Loucy (cell line): ENCODE measurements at regions not wholly inside any gene's neighbourhood (a gene's known extent, or its start where the extent isn't known, plus 50 kb on each side); places are given as distances from the start of the nearest gene placed in this dataset.

ENCODE experiments used
- H2AFZ ChIP-seq: fragments of 200-600 bp; sonication (generic); 2 replicates; pipeline ENCODE4 v1.6.0; 2016; ENCODE audit warnings: antibody characterized with exemption, mild to moderate bottlenecking, low read length, moderate library complexity
- H3F3A ChIP-seq: fragments of 200-600 bp; 2 replicates; pipeline ENCODE4 v1.6.0; 2016; ENCODE audit warnings: antibody characterized with exemption, low read depth, mild to moderate bottlenecking
- H3K27me3 ChIP-seq: fragments of 200-600 bp; sonication (generic); 2 replicates; pipeline ENCODE4 v1.6.1; 2014; ENCODE audit warnings: low read length, mild to moderate bottlenecking; ENCODE audit not compliant: insufficient read depth, poor library complexity, severe bottlenecking
- H3K36me3 ChIP-seq: fragments of 200-600 bp; sonication (generic); 2 replicates; pipeline ENCODE4 v1.6.1; 2016; ENCODE audit warnings: low read length; ENCODE audit not compliant: insufficient read depth
- H3K4me1 ChIP-seq: fragments of 200-600 bp; sonication (generic); 2 replicates; pipeline ENCODE4 v1.5.1; 2014; ENCODE audit warnings: low read length, mild to moderate bottlenecking; ENCODE audit not compliant: insufficient read depth, poor library complexity, severe bottlenecking
- H3K4me2 ChIP-seq: fragments of 200-600 bp; sonication (generic); 2 replicates; pipeline ENCODE4 v1.6.0; 2014; ENCODE audit warnings: antibody characterized with exemption, low read length, low read depth, mild to moderate bottlenecking; ENCODE audit not compliant: poor library complexity, severe bottlenecking
- H3K4me3 ChIP-seq: fragments of 200-600 bp; sonication (generic); 2 replicates; pipeline ENCODE4 v1.5.1; 2014; ENCODE audit warnings: low read length, mild to moderate bottlenecking, mixed read lengths; ENCODE audit not compliant: poor library complexity, severe bottlenecking
- H3K79me2 ChIP-seq: fragments of 200-600 bp; sonication (generic); 2 replicates; pipeline ENCODE4 v1.6.1; 2014; ENCODE audit warnings: low read length; ENCODE audit not compliant: insufficient read depth
- H3K9ac ChIP-seq: fragments of 200-600 bp; sonication (generic); 2 replicates; pipeline ENCODE4 v1.6.0; 2014; ENCODE audit warnings: mild to moderate bottlenecking, low read depth, low read length, moderate library complexity; ENCODE audit not compliant: poor library complexity, severe bottlenecking
- H3K9me2 ChIP-seq: fragments of 200-600 bp; sonication (generic); replicated peaks from 2 replicates; pipeline ENCODE4 v1.6.1; 2016; ENCODE audit warnings: low read depth, low read length, mixed read lengths
- H3K9me3 ChIP-seq: fragments of 200-600 bp; sonication (generic); 2 replicates; pipeline ENCODE4 v1.6.1; 2014; ENCODE audit warnings: mild to moderate bottlenecking, antibody characterized with exemption, low read length, low read depth; ENCODE audit not compliant: insufficient read depth
- H4K20me1 ChIP-seq: fragments of 200-600 bp; sonication (generic); 2 replicates; pipeline ENCODE4 v1.6.0; 2014; ENCODE audit warnings: antibody characterized with exemption, low read length, mild to moderate bottlenecking; ENCODE audit not compliant: insufficient read depth, poor library complexity, severe bottlenecking
- CTCF ChIP-seq: fragments of 200-600 bp; sonication (generic); conservative IDR thresholded peaks from 2 replicates; pipeline ENCODE4 v1.5.1; 2014; ENCODE audit warnings: mild to moderate bottlenecking, antibody characterized with exemption, low read length
- EZH2phosphoT487 ChIP-seq: fragments of 200-600 bp; IDR thresholded peaks from 2 replicates; pipeline ENCODE4 v1.6.1; 2018; ENCODE audit warnings: antibody characterized with exemption, mild to moderate bottlenecking, moderate library complexity, borderline replicate concordance

- no peaks in the 10 kb centered on the region for H4K20me1 ChIP-seq
- no peaks in the 10 kb centered on the region for H3K9me2 ChIP-seq
- H3F3A ChIP-seq = no peaks in the 10 kb centered on the region
- H3K4me3 ChIP-seq = no peak overlapping the region
- no peaks in the 10 kb centered on the region for H3K79me2 ChIP-seq
- H3K4me1 ChIP-seq = no peaks in the 10 kb centered on the region
- no peak overlapping the region for H2AFZ ChIP-seq
- no peaks in the 10 kb centered on the region for H3K9me3 ChIP-seq
- no peak overlapping the region for H3K4me2 ChIP-seq
- no peaks in the 10 kb centered on the region for H3K36me3 ChIP-seq
- H3K9ac ChIP-seq = no peak overlapping the region
- no peaks in the 10 kb centered on the region for H3K27me3 ChIP-seq
- no peak for TF ChIP-seq CTCF
- no peak for TF ChIP-seq EZH2phosphoT487
Measured at GRCh38 chrX:112218388-112218787, 135.8 kb upstream of the TRPC5 start.

- Histone ChIP-seq H2AFZ (no peak overlapping the region), H3K9me3 (no peaks in the 10 kb centered on the region), H3F3A (no peaks in the 10 kb centered on the region), H4K20me1 (no peaks in the 10 kb centered on the region), H3K9me2 (no peaks in the 10 kb centered on the region), H3K4me3 (no peak overlapping the region), H3K4me1 (no peaks in the 10 kb centered on the region), H3K4me2 (no peak overlapping the region), H3K36me3 (no peaks in the 10 kb centered on the region), H3K79me2 (no peaks in the 10 kb centered on the region), H3K27me3 (no peaks in the 10 kb centered on the region), H3K9ac (no peak overlapping the region)
- TF ChIP-seq CTCF = no peak
- no peak for TF ChIP-seq EZH2phosphoT487
Measured at GRCh38 chrX:112211459-112211858, 128.9 kb upstream of the TRPC5 start.

GRCh38 chrX:112197840-112198239 lies 115.3 kb upstream of the TRPC5 start:
- H3K9ac ChIP-seq = no peak overlapping the region
- no peaks in the 10 kb centered on the region for H3K79me2 ChIP-seq
- H3K36me3 ChIP-seq = no peaks in the 10 kb centered on the region
- no peaks in the 10 kb centered on the region for H3K4me1 ChIP-seq
- no peaks in the 10 kb centered on the region for H3F3A ChIP-seq
- no peak overlapping the region for H3K4me3 ChIP-seq
- no peaks in the 10 kb centered on the region for H3K9me3 ChIP-seq
- H3K27me3 ChIP-seq = no peaks in the 10 kb centered on the region
- H3K9me2 ChIP-seq = no peaks in the 10 kb centered on the region
- TF ChIP-seq EZH2phosphoT487 (no peak), CTCF (no peak)
- no peak overlapping the region for H2AFZ ChIP-seq
- H3K4me2 ChIP-seq = no peak overlapping the region
- no peaks in the 10 kb centered on the region for H4K20me1 ChIP-seq
